ENCODE measurements at regions not wholly inside any gene's neighbourhood (a gene's known extent, or its start where the extent isn't known, plus 50 kb on each side); places are given as distances from the start of the nearest gene placed in this dataset.

DNA sequence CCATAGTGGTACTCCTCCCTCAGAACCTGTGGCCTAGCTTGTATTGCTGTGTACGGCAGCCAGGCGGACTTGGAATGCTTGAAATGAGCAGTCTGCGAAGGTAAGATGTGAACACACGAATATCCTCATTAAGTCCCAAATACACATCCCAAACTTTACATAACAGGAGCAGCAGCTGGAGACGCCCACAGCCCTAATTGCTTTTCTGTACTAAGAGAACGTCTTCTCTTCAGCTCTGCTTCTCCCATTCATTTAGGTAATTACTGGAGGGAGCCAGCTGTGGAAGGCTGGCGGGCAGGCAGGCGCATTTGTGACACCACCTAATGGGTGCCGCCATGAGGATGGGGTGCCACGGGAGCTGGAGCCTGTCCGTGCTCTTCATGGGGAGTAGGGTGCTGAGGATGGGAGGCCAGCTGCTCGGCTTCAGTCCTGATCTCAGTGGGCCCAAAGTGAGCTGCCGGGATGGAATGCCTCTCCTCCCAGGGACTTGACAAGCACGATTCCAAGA, 66.6 kb upstream of the POU3F1 start:
- no peak overlapping the region for H3K4me3 ChIP-seq (ENCODE audit: low read depth, low read length)
- TF ChIP-seq CTCF (IDR thresholded peaks at IDR 0.05; ENCODE audit: low read depth, low read length), result no peak

- H3K4me3 ChIP-seq (ENCODE audit: low read depth, low read length), result no peak overlapping the region
- no peak for TF ChIP-seq CTCF (IDR thresholded peaks at IDR 0.05; ENCODE audit: low read depth, low read length)
Observed at GRCh38 chr1:38111589-38111988, 65.0 kb upstream of the POU3F1 start.

GRCh38 chr1:38105267-38105666, 58.7 kb upstream of the POU3F1 start:
- no peak overlapping the region for H3K4me3 ChIP-seq (ENCODE audit: low read depth, low read length)
- TF ChIP-seq CTCF (IDR thresholded peaks at IDR 0.05; ENCODE audit: low read depth, low read length), result no peak

DNA sequence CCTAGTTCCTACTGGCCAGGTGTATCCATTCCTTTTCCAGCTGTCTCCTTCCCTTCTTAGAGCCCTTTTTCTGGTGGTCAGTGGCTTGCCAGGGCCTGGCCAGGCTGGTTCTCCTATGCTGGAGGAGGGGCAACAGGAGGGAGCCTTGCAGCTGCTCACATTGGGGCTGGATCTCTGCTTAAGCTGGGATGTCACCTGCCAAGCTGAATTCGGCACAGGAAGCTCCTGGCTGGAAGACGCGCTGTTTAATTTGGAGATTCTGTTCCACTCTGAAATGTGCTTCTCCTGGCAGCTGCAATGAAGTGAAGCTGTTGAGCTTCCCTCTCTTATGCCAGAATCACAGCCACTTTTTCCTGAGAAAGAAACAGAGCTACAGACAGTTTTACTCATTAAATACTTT, 56.0 kb upstream of the POU3F1 start:
- no peak for TF ChIP-seq CTCF (IDR thresholded peaks at IDR 0.05; ENCODE audit: low read depth, low read length)
- H3K4me3 ChIP-seq (ENCODE audit: low read depth, low read length), result no peak overlapping the region

DNA sequence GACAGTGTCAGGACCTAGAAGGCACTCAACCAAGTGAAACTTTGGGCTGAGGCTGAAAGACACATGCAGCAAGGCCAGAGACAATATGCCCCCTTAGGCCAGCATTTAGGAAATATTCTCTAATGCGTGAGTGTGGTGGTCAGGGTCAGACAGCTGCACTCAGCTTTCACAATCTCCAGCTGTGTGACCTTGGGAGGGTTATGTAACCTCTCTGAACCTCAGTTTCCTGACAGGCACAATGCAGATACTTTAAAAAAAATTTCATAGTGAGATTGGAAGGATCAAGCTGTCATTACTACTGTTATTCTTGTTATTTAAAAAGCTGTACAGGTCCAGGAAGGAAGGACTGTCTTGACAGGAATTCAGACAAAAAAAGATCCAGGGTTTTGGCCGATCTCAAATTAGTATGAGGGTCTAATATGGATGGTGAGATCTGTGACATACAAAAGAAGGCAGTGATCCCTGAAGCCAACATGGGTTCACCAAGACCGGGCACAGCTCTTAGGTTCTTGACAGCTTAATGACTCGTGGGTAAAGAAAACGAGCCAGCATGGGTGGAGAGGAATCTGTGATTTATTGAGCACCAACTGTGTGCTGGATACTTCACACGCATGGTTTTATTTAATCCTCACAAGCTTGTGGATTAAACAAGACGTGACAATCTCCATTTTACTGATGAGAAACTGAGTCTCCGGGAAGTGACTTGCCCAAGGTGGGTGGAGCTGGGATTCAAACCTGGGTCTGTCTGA, 54.6 kb upstream of the POU3F1 start:
- H3K4me3 ChIP-seq (ENCODE audit: low read depth, low read length), result no peak overlapping the region
- no peak for TF ChIP-seq CTCF (IDR thresholded peaks at IDR 0.05; ENCODE audit: low read depth, low read length)

DNA sequence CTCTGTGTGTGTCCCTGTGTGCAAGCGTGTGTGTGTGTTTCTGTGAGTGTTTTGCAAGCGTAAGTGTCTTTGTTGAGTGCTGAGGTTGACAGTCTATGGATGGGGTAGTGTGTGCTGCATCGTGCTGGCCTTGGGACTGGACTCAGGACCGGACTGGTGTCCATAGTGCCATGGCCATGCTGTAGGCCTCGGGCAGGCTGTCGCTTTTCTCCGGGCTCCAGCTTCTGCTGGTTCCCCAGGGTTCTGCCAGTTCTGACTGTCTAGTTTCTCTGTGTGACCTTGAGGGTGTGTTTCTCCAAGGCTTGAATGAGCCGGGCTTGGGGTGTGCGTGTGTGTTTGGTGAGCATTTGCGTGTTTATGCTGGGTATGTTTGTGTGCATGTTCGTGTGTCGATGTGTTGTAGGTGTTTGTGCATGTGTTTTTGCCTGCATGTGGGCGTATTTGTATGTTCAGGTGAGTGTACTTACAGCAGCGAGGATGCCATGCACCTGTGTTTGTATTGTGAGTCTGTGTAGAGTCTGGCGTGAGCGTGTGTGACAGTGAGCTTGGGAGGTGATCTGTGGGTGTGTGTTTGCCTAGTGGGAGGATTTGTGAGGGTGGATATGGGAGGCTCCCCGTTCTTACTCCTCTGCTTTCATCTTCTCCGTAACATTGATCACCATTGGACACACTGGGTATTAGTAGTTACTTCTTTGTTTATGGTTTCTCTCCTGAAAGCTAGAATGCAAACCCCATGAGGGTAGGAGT, 51.7 kb upstream of the POU3F1 start:
- no peak overlapping the region for H3K4me3 ChIP-seq (ENCODE audit: low read depth, low read length)
- no peak for TF ChIP-seq CTCF (IDR thresholded peaks at IDR 0.05; ENCODE audit: low read depth, low read length)

- H3K4me3 ChIP-seq (ENCODE audit: low read depth, low read length), result no peak overlapping the region
- TF ChIP-seq CTCF (IDR thresholded peaks at IDR 0.05; ENCODE audit: low read depth, low read length), result no peak
Observed at GRCh38 chr1:38097284-38097898, 50.8 kb upstream of the POU3F1 start.

Measured in WI38 (cell line).